ENCODE measurements at regions not wholly inside any gene's neighbourhood (a gene's known extent, or its start where the extent isn't known, plus 50 kb on each side); places are given as distances from the start of the nearest gene placed in this dataset.

- FAIRE-seq (no peak), DNase-seq (ENCODE audit: insufficient read length) (no peak)
- no peak for TF ChIP-seq POLR2A (IDR thresholded peaks at IDR 0.05; ENCODE audit: low read depth, low read length)
- no peak for TF ChIP-seq TAF1 (IDR thresholded peaks at IDR 0.05; ENCODE audit: borderline replicate concordance, low read depth, low read length)
- TF ChIP-seq POLR2AphosphoS5 (IDR thresholded peaks at IDR 0.05; ENCODE audit: low read depth, low read length) = no peak
Measured at GRCh38 chr13:84139561-84140158, 257.4 kb upstream of the SLITRK1 start.

- DNase-seq (ENCODE audit: insufficient read length) (no peak), FAIRE-seq (no peak)
- TF ChIP-seq POLR2AphosphoS5 (IDR thresholded peaks at IDR 0.05; ENCODE audit: low read depth, low read length) = no peak
- no peak for TF ChIP-seq POLR2A (IDR thresholded peaks at IDR 0.05; ENCODE audit: low read depth, low read length)
- TF ChIP-seq TAF1 (IDR thresholded peaks at IDR 0.05; ENCODE audit: borderline replicate concordance, low read depth, low read length) = no peak
Measured at GRCh38 chr13:84137292-84137691, 255.0 kb upstream of the SLITRK1 start.

GRCh38 chr13:84136582-84136981 is 254.3 kb upstream of the SLITRK1 start:
- no peak for TF ChIP-seq POLR2A (IDR thresholded peaks at IDR 0.05; ENCODE audit: low read depth, low read length)
- no peak for TF ChIP-seq TAF1 (IDR thresholded peaks at IDR 0.05; ENCODE audit: borderline replicate concordance, low read depth, low read length)
- no peak for TF ChIP-seq POLR2AphosphoS5 (IDR thresholded peaks at IDR 0.05; ENCODE audit: low read depth, low read length)
- DNase-seq (ENCODE audit: insufficient read length) = no peak
- no peak for FAIRE-seq

- FAIRE-seq (no peak), DNase-seq (ENCODE audit: insufficient read length) (no peak)
- TF ChIP-seq POLR2AphosphoS5 (IDR thresholded peaks at IDR 0.05; ENCODE audit: low read depth, low read length) = no peak
- no peak for TF ChIP-seq TAF1 (IDR thresholded peaks at IDR 0.05; ENCODE audit: borderline replicate concordance, low read depth, low read length)
- no peak for TF ChIP-seq POLR2A (IDR thresholded peaks at IDR 0.05; ENCODE audit: low read depth, low read length)
Measured at GRCh38 chr13:84132491-84132890, 250.2 kb upstream of the SLITRK1 start.

GRCh38 chr13:84131249-84131648 is 249.0 kb upstream of the SLITRK1 start:
- TF ChIP-seq POLR2A (IDR thresholded peaks at IDR 0.05; ENCODE audit: low read depth, low read length) = no peak
- no peak for TF ChIP-seq POLR2AphosphoS5 (IDR thresholded peaks at IDR 0.05; ENCODE audit: low read depth, low read length)
- TF ChIP-seq TAF1 (IDR thresholded peaks at IDR 0.05; ENCODE audit: borderline replicate concordance, low read depth, low read length) = no peak
- FAIRE-seq (no peak), DNase-seq (ENCODE audit: insufficient read length) (no peak)

- FAIRE-seq (no peak), DNase-seq (ENCODE audit: insufficient read length) (no peak)
- TF ChIP-seq POLR2A (IDR thresholded peaks at IDR 0.05; ENCODE audit: low read depth, low read length) = no peak
- TF ChIP-seq TAF1 (IDR thresholded peaks at IDR 0.05; ENCODE audit: borderline replicate concordance, low read depth, low read length) = no peak
- TF ChIP-seq POLR2AphosphoS5 (IDR thresholded peaks at IDR 0.05; ENCODE audit: low read depth, low read length) = no peak
Measured at GRCh38 chr13:84130495-84131114, 248.3 kb upstream of the SLITRK1 start.

- FAIRE-seq (no peak), DNase-seq (ENCODE audit: insufficient read length) (no peak)
- TF ChIP-seq TAF1 (IDR thresholded peaks at IDR 0.05; ENCODE audit: borderline replicate concordance, low read depth, low read length) (no peak), POLR2AphosphoS5 (IDR thresholded peaks at IDR 0.05; ENCODE audit: low read depth, low read length) (no peak), POLR2A (IDR thresholded peaks at IDR 0.05; ENCODE audit: low read depth, low read length) (no peak)
Measured at GRCh38 chr13:84129966-84130365, 247.7 kb upstream of the SLITRK1 start.

GRCh38 chr13:84127597-84128128 is 245.4 kb upstream of the SLITRK1 start:
- FAIRE-seq = no peak
- DNase-seq (ENCODE audit: insufficient read length) = no peak
- TF ChIP-seq POLR2AphosphoS5 (IDR thresholded peaks at IDR 0.05; ENCODE audit: low read depth, low read length) (no peak), POLR2A (IDR thresholded peaks at IDR 0.05; ENCODE audit: low read depth, low read length) (no peak), TAF1 (IDR thresholded peaks at IDR 0.05; ENCODE audit: borderline replicate concordance, low read depth, low read length) (no peak)

- FAIRE-seq (no peak), DNase-seq (ENCODE audit: insufficient read length) (no peak)
- TF ChIP-seq POLR2A (IDR thresholded peaks at IDR 0.05; ENCODE audit: low read depth, low read length) (no peak), POLR2AphosphoS5 (IDR thresholded peaks at IDR 0.05; ENCODE audit: low read depth, low read length) (no peak), TAF1 (IDR thresholded peaks at IDR 0.05; ENCODE audit: borderline replicate concordance, low read depth, low read length) (no peak)
Measured at GRCh38 chr13:84126671-84127171, 244.4 kb upstream of the SLITRK1 start.

GRCh38 chr13:84121456-84121855 is 239.2 kb upstream of the SLITRK1 start:
- TF ChIP-seq POLR2A (IDR thresholded peaks at IDR 0.05; ENCODE audit: low read depth, low read length) (no peak), TAF1 (IDR thresholded peaks at IDR 0.05; ENCODE audit: borderline replicate concordance, low read depth, low read length) (no peak), POLR2AphosphoS5 (IDR thresholded peaks at IDR 0.05; ENCODE audit: low read depth, low read length) (no peak)
- FAIRE-seq = no peak
- no peak for DNase-seq (ENCODE audit: insufficient read length)

GRCh38 chr13:84118839-84119409 is 236.7 kb upstream of the SLITRK1 start:
- no peak for DNase-seq (ENCODE audit: insufficient read length)
- no peak for TF ChIP-seq TAF1 (IDR thresholded peaks at IDR 0.05; ENCODE audit: borderline replicate concordance, low read depth, low read length)
- TF ChIP-seq POLR2A (IDR thresholded peaks at IDR 0.05; ENCODE audit: low read depth, low read length) = no peak
- TF ChIP-seq POLR2AphosphoS5 (IDR thresholded peaks at IDR 0.05; ENCODE audit: low read depth, low read length) = no peak

More at GRCh38 chr13:84118839-84119409, 236.7 kb upstream of the SLITRK1 start:
- no peak for FAIRE-seq
